ENCODE measurements at regions not wholly inside any gene's neighbourhood (a gene's known extent, or its start where the extent isn't known, plus 50 kb on each side); places are given as distances from the start of the nearest gene placed in this dataset.

DNA sequence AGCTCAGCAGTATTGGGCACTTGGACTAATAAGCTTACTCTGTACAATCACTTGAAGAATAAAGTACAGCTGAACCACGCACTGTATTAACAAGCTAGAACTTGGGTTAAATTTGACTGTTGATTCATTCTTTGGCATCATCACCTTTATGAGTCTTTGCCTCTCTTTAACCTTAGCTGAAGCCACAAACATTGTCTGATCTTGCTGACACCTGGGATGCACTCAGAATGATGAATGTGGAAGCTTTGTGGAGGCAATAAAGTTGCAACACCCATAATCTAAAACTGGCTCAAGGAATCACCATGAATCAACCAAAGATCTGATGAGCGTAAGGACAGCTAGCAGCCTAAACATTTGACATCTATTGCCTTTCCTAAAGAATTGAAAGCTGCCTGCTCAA is 590.6 kb upstream of the SOX9 start:
- Histone ChIP-seq H3K9me1 (replicated peaks; ENCODE audit: control insufficient read depth, extremely low read depth, insufficient read depth, low read length) (no peaks in the 10 kb centered on the region), H3K27me3 (ENCODE audit: control insufficient read depth in 2 of 2, insufficient read depth in 2 of 2, low read length in 2 of 2) (no peaks in the 10 kb centered on the region), H3K4me3 (replicated peaks in 1 of 3; ENCODE audit: insufficient read depth in 1 of 3, low read depth in 1 of 3, low read length in 3 of 3) (no peak overlapping the region), H3K9me3 (replicated peaks; ENCODE audit: control insufficient read depth, insufficient read depth, low read length) (peaks cover 1% of the 10 kb centered on the region), H3K79me2 (ENCODE audit: control insufficient read depth, insufficient read depth, low read length) (no peaks in the 10 kb centered on the region), H2AFZ (ENCODE audit: low read depth, low read length) (no peak overlapping the region), H4K20me1 (replicated peaks; ENCODE audit: control insufficient read depth, extremely low read depth, insufficient read depth, low read length) (no peaks in the 10 kb centered on the region), H3K4me2 (ENCODE audit: insufficient read depth, low read length) (no peak overlapping the region), H3K9ac (replicated peaks; ENCODE audit: extremely low read depth, insufficient read depth, low read length) (no peak overlapping the region), H3K27ac (ENCODE audit: insufficient read depth, low read depth, low read length) (no peak overlapping the region), H3K4me1 (ENCODE audit: control insufficient read depth, extremely low read depth, insufficient read depth, low read length) (no peaks in the 10 kb centered on the region), H3K36me3 (ENCODE audit: control insufficient read depth in 2 of 2, extremely low read depth in 1 of 2, insufficient read depth in 2 of 2, low read length in 2 of 2) (no peaks in the 10 kb centered on the region)
- dilution Hi-C loops (cut with MboI; ENCODE audit: extremely low pct_ligation_motif_present, low sequenced_read_pairs) (no loop called here), intact Hi-C loops (cut with micrococcal nuclease) (no loop called here)
- TF ChIP-seq JUN (IDR thresholded peaks at IDR 0.05; ENCODE audit: borderline replicate concordance, insufficient read depth, insufficient read length, low read depth) (no peak), POLR2AphosphoS5 (IDR thresholded peaks at IDR 0.05; ENCODE audit: insufficient read depth, low read depth, low read length) (no peak), FOS (IDR thresholded peaks at IDR 0.05; ENCODE audit: borderline replicate concordance, insufficient read depth, low read length) (no peak), MAX (IDR thresholded peaks at IDR 0.05; ENCODE audit: insufficient read depth, insufficient read length) (no peak), POLR2A (IDR thresholded peaks at IDR 0.05; ENCODE audit: low read depth, low read length) (no peak), GATA2 (IDR thresholded peaks at IDR 0.05; ENCODE audit: insufficient read depth, insufficient read length, low read depth, low read length) (no peak), EZH2 (IDR thresholded peaks at IDR 0.05; ENCODE audit: borderline replicate concordance, low read depth, low read length, severe bottlenecking) (no peak), MYC (IDR thresholded peaks at IDR 0.05; ENCODE audit: low read depth, low read length) (no peak)
- TF ChIP-seq, protein P1, sequence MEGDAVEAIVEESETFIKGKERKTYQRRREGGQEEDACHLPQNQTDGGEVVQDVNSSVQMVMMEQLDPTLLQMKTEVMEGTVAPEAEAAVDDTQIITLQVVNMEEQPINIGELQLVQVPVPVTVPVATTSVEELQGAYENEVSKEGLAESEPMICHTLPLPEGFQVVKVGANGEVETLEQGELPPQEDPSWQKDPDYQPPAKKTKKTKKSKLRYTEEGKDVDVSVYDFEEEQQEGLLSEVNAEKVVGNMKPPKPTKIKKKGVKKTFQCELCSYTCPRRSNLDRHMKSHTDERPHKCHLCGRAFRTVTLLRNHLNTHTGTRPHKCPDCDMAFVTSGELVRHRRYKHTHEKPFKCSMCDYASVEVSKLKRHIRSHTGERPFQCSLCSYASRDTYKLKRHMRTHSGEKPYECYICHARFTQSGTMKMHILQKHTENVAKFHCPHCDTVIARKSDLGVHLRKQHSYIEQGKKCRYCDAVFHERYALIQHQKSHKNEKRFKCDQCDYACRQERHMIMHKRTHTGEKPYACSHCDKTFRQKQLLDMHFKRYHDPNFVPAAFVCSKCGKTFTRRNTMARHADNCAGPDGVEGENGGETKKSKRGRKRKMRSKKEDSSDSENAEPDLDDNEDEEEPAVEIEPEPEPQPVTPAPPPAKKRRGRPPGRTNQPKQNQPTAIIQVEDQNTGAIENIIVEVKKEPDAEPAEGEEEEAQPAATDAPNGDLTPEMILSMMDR (IDR thresholded peaks at IDR 0.05; ENCODE audit: extremely low read depth in 1 of 2, insufficient read depth in 1 of 2, low read depth in 1 of 2, low read length in 2 of 2) = no peak
- CTCF ChIA-PET = no interaction called here
- no TSS peak for BruUV-seq (replicated peaks)
- no peak for FAIRE-seq
- POLR2A ChIA-PET = no interaction called here
- DNase-seq (ENCODE audit: low read depth, low spot score) = no peak

Measured in endothelial cell of umbilical vein (primary cell).